OCI-LY7 (cell line): ENCODE measurements at regions not wholly inside any gene's neighbourhood (a gene's known extent, or its start where the extent isn't known, plus 50 kb on each side); places are given as distances from the start of the nearest gene placed in this dataset.

ENCODE experiments used
- EZH2phosphoT487 ChIP-seq: fragments of 200-600 bp; sonication (generic); IDR thresholded peaks from 2 replicates; pipeline ENCODE4 v1.6.1; 2018; ENCODE audit warnings: low read depth, borderline replicate concordance, mild to moderate bottlenecking, mixed run types, antibody characterized with exemption, low read length, moderate library complexity, mixed read lengths
- TF ChIP-seq, protein P1 (sequence below): fragments of 200-600 bp; sonication (generic); conservative IDR thresholded peaks from 2 replicates; pipeline ENCODE4 v1.5.1; 2014; ENCODE audit warnings: mild to moderate bottlenecking, antibody characterized with exemption, low read length, moderate library complexity, mixed read lengths

DNA sequence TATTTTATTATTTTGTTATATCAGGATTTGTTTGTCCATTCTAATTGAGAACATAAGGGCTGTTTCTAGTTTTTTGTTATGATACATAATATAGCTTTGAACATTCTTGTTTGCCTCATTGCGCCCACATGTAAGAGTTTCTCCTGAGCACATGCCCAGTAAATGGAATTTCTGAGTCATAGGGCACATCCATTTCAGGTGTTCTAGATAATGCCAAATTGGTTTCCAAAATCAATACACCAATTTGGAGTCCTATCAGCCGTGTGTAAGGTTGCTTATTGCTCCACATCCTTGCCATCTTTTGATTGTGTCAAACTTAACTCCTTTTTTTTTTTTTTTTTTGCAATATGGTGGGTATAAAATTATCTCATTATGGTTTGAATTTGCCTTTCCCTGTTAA lies 97.9 kb upstream of the RESF1 start:
- TF ChIP-seq, protein P1, sequence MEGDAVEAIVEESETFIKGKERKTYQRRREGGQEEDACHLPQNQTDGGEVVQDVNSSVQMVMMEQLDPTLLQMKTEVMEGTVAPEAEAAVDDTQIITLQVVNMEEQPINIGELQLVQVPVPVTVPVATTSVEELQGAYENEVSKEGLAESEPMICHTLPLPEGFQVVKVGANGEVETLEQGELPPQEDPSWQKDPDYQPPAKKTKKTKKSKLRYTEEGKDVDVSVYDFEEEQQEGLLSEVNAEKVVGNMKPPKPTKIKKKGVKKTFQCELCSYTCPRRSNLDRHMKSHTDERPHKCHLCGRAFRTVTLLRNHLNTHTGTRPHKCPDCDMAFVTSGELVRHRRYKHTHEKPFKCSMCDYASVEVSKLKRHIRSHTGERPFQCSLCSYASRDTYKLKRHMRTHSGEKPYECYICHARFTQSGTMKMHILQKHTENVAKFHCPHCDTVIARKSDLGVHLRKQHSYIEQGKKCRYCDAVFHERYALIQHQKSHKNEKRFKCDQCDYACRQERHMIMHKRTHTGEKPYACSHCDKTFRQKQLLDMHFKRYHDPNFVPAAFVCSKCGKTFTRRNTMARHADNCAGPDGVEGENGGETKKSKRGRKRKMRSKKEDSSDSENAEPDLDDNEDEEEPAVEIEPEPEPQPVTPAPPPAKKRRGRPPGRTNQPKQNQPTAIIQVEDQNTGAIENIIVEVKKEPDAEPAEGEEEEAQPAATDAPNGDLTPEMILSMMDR = no peak
- no peak for TF ChIP-seq EZH2phosphoT487
